SK-N-SH (cell line): ENCODE measurements at regions not wholly inside any gene's neighbourhood (a gene's known extent, or its start where the extent isn't known, plus 50 kb on each side); places are given as distances from the start of the nearest gene placed in this dataset.

Experiments used
- CTCF ChIP-seq: fragments of 200-600 bp; sonication (generic); IDR thresholded peaks from 2 replicates; pipeline ENCODE4 v1.6.1; 2017; ENCODE audit warnings: antibody characterized with exemption, mild to moderate bottlenecking, moderate library complexity
- EZH2phosphoT487 ChIP-seq: fragments of 200-600 bp; sonication (generic); IDR thresholded peaks from 2 replicates; pipeline ENCODE4 v1.6.1; 2017; ENCODE audit warnings: low read depth, mixed run types, mild to moderate bottlenecking, antibody characterized with exemption, moderate library complexity, borderline replicate concordance
- MAX ChIP-seq: IDR thresholded peaks from 2 replicates; pipeline ENCODE4 v1.4.0; 2012; ENCODE audit warnings: low read depth
- NFIC ChIP-seq: IDR thresholded peaks from 2 replicates; pipeline ENCODE4 v1.4.0; 2012; ENCODE audit warnings: borderline replicate concordance
- SIN3A ChIP-seq: IDR thresholded peaks from 2 replicates; pipeline ENCODE4 v1.6.1; 2012; ENCODE audit warnings: low read depth, mild to moderate bottlenecking, low read length, moderate library complexity, borderline replicate concordance
- SMC3 ChIP-seq: IDR thresholded peaks from 2 replicates; pipeline ENCODE4 v1.6.1; 2012; ENCODE audit warnings: low read depth, low read length, improper control_type of control experiment
- TF ChIP-seq, protein P1 (sequence below): fragments of 150-350 bp; IDR thresholded peaks from 2 replicates; pipeline ENCODE4 v1.6.1; 2016; ENCODE audit warnings: mild to moderate bottlenecking, low read depth, low read length

GRCh38 chr16:51416926-51417325 lies 265.9 kb upstream of the SALL1 start:
- TF ChIP-seq CTCF: no peak
- no peak for TF ChIP-seq NFIC
- TF ChIP-seq SMC3: no peak
- TF ChIP-seq EZH2phosphoT487: no peak
- TF ChIP-seq MAX: no peak
- TF ChIP-seq, protein P1, sequence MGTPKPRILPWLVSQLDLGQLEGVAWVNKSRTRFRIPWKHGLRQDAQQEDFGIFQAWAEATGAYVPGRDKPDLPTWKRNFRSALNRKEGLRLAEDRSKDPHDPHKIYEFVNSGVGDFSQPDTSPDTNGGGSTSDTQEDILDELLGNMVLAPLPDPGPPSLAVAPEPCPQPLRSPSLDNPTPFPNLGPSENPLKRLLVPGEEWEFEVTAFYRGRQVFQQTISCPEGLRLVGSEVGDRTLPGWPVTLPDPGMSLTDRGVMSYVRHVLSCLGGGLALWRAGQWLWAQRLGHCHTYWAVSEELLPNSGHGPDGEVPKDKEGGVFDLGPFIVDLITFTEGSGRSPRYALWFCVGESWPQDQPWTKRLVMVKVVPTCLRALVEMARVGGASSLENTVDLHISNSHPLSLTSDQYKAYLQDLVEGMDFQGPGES: no peak
- no peak for TF ChIP-seq SIN3A
